ENCODE measurements at regions not wholly inside any gene's neighbourhood (a gene's known extent, or its start where the extent isn't known, plus 50 kb on each side); places are given as distances from the start of the nearest gene placed in this dataset.

- no peak for TF ChIP-seq EZH2 (IDR thresholded peaks at IDR 0.05; ENCODE audit: borderline replicate concordance, insufficient read depth, low read depth, low read length, poor library complexity, severe bottlenecking)
- TF ChIP-seq, protein P1, sequence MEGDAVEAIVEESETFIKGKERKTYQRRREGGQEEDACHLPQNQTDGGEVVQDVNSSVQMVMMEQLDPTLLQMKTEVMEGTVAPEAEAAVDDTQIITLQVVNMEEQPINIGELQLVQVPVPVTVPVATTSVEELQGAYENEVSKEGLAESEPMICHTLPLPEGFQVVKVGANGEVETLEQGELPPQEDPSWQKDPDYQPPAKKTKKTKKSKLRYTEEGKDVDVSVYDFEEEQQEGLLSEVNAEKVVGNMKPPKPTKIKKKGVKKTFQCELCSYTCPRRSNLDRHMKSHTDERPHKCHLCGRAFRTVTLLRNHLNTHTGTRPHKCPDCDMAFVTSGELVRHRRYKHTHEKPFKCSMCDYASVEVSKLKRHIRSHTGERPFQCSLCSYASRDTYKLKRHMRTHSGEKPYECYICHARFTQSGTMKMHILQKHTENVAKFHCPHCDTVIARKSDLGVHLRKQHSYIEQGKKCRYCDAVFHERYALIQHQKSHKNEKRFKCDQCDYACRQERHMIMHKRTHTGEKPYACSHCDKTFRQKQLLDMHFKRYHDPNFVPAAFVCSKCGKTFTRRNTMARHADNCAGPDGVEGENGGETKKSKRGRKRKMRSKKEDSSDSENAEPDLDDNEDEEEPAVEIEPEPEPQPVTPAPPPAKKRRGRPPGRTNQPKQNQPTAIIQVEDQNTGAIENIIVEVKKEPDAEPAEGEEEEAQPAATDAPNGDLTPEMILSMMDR (IDR thresholded peaks at IDR 0.05), result no peak
Observed at GRCh38 chr1:103353391-103353790, 172.1 kb upstream of the RNPC3 start.

All from B cell (primary cell).